OCI-LY3 (cell line): ENCODE measurements at regions not wholly inside any gene's neighbourhood (a gene's known extent, or its start where the extent isn't known, plus 50 kb on each side); places are given as distances from the start of the nearest gene placed in this dataset.

ENCODE experiments used
- EZH2phosphoT487 ChIP-seq: fragments of 200-600 bp; shearing (Covaris generic); IDR thresholded peaks from 2 replicates; pipeline ENCODE4 v1.6.1; 2018; ENCODE audit warnings: antibody characterized with exemption, mixed run types, low read depth
- TF ChIP-seq, protein P1 (sequence below): fragments of 200-600, 300-600 bp; sonication (generic); IDR thresholded peaks from 2 replicates; pipeline ENCODE4 v1.5.1; 2014; ENCODE audit warnings: antibody characterized with exemption, low read length, low read depth

DNA sequence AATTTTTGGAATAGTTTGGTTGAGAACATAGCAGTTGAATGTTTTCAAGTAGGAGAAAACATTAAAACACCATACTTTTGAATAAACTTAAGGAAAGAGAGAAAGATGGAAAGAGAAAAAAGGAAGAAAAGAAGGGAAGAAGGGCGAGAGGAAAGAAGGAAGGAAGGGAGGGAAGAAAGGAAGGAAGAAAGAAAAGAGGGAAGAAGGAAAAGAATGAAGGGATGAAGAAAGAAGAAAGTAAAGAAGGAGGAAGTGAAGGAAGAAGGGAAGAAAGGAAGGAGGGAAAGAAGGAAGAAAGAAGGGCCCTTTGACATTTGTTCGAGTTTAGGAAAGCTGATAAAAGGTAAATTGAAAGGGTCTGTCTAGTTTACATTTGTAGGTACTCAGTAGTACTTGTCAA is 482.7 kb downstream of the SIPA1L2 start:
- TF ChIP-seq, protein P1, sequence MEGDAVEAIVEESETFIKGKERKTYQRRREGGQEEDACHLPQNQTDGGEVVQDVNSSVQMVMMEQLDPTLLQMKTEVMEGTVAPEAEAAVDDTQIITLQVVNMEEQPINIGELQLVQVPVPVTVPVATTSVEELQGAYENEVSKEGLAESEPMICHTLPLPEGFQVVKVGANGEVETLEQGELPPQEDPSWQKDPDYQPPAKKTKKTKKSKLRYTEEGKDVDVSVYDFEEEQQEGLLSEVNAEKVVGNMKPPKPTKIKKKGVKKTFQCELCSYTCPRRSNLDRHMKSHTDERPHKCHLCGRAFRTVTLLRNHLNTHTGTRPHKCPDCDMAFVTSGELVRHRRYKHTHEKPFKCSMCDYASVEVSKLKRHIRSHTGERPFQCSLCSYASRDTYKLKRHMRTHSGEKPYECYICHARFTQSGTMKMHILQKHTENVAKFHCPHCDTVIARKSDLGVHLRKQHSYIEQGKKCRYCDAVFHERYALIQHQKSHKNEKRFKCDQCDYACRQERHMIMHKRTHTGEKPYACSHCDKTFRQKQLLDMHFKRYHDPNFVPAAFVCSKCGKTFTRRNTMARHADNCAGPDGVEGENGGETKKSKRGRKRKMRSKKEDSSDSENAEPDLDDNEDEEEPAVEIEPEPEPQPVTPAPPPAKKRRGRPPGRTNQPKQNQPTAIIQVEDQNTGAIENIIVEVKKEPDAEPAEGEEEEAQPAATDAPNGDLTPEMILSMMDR: no peak
- TF ChIP-seq EZH2phosphoT487: no peak
